Skin of body (tissue), 1 donor: ENCODE measurements at regions not wholly inside any gene's neighbourhood (a gene's known extent, or its start where the extent isn't known, plus 50 kb on each side); places are given as distances from the start of the nearest gene placed in this dataset.
"Not testable (repeated sequence)": the region's sequence is repeated elsewhere in the genome, so short reads cannot be mapped to it uniquely, and the experiment has no call there.

Experiments
- DNase-seq: peaks from one replicate; lab custom pipeline; 2025; lab: John Stamatoyannopoulos, UW

DNA sequence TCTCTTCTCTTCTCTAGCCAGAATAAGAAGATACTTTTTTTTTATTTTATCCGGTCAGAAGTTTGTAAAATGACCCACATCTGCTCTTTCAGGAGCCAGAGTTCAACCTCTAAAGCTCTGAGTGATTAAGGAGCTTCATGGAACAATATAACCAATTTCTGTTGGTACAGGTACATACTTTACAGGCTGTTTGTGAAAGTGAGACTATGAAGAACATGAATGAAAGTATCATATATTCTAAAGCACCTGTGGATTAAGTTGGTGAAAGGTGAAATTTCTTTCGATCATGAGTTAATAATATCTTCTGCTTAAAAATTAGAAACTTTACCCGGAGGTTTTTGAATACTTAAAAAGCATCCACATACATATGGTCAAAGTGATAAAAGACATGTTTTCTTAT, 65.2 kb downstream of the DMRT2 start:
- DNase-seq = no peak

DNA sequence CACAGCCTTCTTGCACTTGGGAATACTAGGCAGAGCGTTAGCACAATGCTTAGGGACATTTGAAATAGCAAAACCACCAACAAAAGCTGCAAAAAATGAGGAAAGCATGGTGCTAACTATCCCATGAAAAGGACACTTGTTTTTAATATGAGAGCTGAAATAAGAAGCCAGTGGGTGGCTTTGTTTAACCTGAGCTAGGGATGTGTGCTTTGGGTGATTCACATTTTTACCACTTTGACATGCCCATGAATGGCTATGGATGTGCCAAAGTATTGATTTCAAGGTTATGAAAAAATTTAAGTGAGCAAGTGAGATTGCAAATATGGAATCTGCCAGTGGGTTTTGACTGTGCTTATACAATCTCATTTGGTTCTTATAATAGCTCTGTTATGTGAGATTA, 67.3 kb downstream of the DMRT2 start:
- no peak for DNase-seq

DNA sequence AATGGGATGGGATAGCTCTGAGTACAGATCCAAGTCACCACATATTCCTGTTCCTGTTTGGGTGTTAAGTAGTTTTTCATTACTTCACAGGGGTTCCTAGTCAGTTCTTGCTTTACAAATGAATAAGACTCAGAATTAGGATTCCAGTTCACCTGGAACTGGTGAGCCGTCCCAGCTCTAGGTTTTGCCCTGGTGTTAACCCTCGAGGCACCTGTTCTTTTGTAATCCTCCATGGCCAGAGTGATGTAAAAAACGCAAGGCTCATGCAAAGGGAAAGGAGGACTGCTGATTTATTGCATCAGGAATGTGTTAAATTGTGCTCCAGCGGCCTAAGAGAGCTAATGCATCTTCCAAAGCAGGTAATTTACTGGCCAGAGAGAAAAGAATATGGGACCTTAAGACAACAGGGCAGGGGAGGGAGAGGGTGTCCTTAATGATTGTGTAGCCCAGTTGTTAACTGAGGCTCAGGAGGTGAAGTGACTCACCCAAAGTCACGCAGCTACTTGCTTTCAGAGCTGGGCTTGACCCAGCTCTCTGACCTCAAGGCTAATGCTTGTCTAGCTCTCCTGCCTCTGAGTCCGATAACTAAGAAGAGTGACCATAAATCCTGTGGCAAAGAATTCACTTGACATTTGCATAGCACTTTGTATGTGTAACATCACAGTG, 70.5 kb downstream of the DMRT2 start:
- DNase-seq = no peak

DNA sequence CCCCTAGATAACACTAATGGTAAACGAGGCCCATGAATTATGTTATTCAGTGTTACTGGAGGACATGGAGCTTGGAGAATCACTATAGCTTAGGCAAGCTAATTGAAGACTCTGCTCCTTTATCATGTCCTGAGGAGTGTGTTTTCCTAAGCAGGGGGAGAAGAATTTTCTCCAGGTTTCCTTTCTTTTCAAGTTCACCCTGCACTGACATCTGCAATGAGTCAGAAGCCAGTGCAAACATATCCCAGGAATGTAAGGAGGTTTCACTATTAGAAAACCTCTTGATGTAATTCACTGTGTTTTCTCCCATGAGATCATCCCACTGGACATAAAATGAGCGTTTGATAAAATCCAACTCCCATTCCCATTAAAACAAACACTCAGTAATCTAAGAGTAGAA, 75.6 kb downstream of the DMRT2 start:
- DNase-seq = no peak

DNA sequence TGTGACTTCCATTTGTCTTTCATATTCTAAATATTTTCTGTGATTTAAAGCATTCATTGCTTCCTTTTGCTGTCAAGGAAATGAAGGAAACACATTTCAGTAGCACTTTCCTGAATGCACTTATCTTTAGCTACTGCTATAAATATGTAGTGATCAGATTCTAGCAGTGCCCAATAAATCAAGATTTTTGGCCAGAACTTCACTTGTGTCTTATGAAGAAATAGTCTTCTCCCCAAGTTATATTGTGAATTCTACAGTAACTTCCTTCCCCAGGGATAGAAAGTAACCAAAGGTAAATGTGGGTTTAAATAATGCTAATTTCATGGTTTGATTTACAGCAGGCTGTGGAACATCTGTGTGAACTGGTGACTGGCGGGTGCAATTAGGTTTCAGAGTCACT, 77.9 kb downstream of the DMRT2 start:
- DNase-seq = no peak

DNA sequence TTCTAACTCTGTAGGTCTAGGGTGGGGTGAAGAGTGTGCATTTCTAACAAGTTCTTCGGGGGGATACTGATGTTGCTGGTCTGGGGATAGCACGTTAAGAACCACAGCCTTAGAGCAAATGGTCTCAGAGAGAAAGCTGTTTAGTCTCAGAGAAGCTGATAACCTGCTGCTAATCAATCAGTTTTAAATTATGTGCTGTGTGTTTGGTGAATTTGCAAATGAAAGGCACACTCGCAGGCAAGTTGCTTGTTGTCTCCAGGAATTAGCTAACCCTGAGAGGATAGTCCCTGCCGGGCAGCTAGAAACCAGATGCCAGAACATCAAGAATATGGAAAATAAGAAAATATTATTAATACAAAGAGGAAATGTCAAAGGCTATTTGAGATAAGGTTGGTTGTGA, 79.2 kb downstream of the DMRT2 start:
- DNase-seq = no peak

DNA sequence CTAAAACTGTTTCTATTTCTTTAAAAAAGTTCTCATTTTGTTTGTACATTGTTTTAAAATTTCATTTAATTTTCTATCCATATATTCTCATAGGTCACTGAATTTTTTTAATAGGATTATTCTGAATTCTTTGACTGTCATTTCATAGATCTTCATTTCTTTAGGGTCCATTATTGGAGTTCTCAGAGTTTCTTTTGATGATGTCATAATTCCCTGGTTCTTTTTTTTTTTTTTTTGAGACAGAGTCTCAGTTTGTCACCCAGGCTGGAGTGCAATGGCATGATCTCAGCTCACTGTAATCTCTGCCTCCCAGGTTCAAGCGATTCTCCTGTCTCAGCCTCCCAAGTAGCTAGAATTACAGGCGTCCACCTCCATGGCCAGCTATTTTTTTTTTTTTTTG, 89.9 kb downstream of the DMRT2 start:
- no peak for DNase-seq

DNA sequence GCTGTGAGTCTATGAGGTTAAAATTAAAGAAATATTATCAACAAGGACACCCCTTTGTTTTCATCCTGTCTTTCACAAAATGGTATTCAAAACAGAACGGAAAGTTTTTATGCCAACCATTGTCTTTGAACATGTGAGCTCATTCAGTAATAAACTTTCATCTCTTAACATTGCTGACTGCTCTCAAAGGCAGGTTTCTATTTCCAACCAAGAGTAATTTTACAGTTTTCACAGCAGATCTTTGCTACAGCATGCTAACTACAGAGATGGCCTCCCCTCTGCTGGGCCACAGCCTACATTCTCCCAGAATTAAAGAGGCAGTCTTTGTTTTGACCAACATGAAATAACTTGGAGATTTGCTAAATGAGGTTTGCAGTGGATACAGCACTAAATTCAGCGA, 101.5 kb downstream of the DMRT2 start:
- DNase-seq = no peak

DNA sequence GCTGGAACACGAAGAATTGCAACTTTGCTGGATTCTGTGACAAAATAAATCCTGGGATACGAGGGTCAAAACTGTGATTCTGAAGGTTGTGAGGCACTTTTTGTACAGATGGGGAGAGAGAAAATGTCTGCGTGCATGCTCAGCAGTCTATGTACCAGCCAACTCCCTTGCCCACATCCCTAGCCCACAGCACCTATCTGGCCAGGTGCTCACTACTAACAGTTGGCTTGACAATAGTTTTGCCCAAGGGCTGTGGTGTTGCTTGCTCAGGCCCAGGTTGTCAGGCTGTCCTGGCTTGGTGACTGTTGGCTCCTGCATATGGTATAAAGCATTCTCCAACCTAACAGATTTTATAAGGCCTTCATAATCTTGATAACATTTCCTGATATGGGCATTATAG, 102.0 kb downstream of the DMRT2 start:
- DNase-seq = no peak

DNA sequence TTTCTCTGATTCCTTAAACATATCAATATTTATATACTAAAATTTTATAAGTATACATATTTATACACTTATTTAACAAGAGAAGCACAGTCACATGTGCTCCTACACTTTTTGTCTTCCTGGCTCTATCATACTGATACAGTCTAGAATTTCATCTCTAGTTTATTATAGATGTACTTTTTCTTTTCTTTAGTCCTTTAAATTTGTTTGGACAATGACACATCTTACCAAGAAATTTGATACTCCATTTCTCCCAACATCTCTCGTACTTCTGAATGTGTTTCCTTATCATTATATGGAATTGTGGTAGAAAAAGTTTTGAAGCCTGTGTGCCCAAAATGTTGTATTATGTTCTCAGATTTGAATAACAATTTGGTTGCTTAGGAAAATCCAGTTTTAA, 104.6 kb downstream of the DMRT2 start:
- no peak for DNase-seq

DNA sequence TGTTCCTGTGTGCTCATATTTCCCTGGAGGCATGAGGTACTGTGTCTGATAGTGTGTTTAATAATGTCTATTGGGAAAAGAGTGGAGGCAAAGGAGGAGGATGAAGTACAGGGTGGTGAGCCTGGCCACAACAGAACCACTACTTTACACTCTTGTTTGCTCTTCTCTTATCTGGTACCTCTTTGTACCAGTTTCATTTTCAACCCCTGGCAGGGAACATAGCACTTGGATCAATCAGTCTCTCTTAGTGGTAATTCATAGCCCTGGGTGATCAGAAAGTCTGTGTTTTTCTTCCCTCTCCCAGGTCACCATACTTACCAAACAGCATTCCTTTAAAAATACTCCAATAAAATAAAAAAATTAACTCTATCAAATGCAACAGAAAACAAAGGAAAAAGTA, 105.4 kb downstream of the DMRT2 start:
- DNase-seq = no peak

DNA sequence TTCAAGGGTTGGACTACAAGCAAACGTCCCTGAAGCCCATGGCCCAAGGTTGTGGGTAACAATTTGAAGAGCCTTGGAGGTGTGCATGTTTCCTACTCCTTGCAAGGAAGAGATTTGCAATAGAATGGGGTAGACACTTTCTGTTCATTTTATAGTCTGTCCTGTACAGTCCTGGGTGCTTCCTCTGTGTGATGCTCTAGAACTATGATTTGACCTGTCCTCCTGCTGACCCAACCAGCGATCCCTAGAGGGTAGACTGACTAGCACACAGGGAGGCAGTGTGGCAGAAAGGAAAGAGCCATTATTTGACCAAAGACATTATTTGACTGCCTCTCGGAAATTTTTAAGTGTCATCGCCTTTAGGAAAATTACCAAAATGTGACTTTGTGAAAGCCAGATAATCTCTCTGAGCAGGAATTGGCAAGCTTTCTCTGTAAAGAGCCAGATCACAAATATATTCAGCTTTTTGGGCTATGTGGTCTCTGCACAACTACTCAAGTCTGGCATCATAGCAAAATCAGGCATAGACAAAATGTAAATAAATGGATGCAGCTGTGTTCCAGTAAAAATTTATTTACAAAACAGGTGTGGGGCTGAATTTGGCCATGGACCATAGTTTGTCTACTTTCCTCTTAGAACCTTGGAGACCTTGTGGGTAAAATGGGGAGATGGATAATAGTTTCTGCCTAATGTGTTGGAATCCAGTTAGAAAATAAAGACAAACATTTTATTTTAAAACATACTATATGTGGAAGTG, 106.8 kb downstream of the DMRT2 start:
- no peak for DNase-seq

DNA sequence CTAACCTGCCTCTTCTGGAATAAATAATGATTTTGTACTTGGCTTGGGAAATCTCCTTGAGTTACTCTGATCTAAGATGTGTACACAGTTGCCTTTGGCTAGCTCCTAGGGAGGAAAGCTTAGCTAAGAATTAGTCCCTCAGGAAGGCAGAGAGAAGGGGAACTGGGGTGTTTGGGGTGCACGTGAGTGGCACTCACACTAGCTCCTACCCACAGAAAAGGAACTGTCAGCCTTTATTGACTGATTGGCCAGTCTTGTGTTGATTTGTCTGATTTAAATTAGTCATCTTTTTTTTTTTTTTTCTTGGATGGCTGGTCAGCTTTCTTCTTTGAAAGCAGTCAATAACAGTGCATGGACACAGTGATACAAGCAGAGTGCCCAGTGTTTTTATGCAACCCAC, 107.7 kb downstream of the DMRT2 start:
- DNase-seq = no peak

DNA sequence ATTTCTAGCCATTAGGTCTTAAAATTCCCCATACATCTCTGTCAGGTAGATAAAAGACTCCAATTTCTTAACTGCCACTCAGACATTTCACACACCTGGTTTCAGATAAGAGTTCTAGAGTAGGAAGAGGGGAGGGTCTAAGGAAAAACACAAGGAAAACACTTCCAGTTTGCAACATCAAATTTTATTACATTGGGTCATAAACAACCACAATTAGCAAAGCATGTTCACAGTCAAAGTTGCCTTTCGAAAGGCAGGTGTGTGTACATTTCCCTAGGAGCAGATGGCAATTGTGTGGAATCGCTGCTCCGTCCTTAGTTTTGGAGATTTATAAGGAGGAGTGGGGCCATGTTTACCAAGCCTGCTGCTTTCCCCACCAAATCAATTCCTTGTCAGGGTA, 120.8 kb downstream of the DMRT2 start:
- no peak for DNase-seq

DNA sequence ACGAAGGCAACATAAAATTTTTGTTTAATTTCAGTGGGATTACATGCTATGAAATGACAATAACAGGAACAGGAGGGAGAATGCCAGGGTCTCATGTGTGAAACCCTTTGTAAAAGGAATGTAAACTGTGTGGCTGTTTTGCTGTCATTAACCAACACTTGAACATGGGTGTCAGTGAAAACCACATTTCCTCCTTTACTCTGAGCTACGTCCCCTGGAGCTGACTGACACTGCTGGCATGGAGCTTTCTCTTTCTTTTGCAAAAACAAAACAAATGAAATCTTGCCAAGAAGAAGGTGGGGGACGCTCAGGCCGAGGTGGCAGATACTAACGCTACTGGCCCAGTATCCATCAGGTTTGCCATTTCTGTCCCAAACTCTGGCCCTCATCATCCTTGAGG, 121.4 kb downstream of the DMRT2 start:
- no peak for DNase-seq

DNA sequence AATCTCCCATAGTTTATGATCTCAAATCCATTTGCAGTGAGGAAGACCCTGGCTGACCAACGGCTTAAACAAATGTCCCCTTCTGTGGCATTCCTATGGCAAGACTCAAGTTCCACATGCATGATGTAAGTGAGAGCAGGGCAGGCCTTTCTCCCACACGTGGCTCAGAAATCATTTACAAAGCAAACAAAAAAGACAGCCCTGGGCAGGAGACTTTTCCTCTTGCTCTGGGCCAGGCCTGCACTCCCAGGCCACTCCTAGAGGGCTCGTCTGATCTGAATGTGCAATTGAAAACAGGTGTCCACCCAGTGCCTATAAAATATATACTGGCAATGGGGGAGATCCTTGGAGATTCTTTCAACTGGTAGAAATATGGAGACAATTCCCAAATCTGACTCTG, 123.1 kb downstream of the DMRT2 start:
- peak; percentile 60 for DNase-seq

DNA sequence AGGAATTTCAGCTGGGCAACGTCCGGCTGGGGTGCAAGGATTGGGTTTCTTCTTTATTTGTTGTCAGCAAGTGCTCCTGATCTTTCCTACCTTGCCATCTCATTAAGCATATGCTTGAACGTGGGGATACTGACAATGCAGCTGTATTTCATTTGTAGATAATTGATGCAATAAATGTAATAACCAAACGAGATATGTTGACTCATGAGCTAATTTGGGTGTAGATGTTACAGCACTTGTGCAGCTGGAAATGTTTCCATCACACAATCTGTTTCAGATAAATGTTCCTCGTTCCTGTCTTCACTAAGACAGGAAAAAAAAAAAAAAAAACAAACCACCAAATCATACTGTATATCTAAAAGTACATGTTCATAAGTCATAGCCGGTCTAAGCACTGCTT, 123.8 kb downstream of the DMRT2 start:
- DNase-seq = peak; percentile 95

DNA sequence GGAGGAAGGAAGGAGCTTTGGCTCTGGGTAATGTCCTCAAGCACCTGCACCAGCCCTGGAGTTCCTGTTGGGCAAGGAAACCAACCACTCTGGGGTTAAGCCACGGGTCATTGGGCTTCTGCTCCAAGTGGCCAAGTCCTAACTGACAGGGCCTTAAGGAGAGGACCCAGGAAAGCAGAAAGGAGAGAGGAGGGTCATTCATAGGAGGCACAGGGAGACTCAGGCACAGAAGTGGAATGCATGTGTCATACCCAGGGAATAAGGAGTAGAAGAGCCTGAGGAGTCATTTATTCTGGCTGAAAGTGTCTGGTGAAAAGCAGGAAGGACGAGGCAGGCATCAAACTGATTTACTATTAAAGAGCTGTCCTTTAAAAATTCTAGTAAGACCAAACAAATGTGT, 129.2 kb downstream of the DMRT2 start:
- DNase-seq = peak; percentile 39

DNA sequence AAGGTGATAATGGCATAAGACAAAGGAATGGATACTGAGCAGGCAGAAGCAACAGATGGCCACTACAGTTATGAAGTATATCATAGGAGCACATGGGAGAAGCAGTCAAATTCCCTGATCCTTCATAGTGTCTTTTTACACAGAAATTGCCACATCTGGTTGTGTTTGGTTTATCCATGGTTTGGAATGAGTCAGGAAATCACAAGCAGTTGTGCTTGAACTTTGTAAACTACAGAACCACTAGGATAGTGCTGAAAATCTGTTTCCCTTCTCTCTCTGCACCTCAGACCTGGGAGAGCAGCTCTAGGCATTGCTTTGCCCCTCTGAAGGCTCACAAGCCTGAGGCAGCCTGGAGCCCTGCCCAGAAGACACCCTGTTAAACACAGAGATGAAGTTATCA, 134.0 kb downstream of the DMRT2 start:
- DNase-seq = peak; percentile 52

DNA sequence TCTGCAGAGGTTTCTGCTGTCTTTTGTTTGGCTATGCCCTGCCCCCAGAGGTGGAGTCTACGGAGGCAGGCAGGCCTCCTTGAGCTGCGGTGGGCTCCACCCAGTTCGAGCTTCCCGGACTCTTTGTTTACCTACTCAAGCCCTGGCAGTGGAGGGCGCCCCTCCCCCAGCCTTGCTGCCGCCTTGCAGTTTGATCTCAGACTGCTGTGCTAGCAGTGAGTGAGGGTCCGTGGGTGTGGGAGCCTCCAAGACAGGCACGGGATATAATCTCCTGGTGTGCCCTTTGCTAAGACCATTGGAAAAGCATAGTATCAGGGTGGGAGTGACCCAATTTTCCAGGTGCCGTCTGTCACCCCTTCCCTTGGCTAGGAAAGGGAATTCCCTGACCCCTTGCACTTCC, 137.0 kb downstream of the DMRT2 start:
- not testable (repeated sequence) for DNase-seq

DNA sequence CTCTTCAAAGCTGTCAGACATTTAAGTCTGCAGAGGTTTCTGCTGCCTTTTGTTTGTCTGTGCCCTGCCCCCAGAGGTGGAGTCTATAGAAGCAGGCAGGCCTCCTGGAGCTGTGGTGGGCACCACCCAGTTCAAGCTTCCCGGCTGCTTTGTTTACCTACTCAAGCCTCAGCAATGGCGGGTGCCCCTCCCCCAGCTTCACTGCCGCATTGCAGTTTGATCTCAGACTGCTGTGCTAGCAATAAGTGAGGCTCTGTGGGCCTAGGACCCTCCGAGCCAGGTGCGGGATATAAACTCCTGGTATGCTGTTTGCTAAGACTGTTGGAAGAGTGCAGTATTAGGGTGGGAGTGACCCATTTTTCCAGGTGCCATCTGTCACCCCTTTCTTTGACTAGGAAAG, 145.5 kb downstream of the DMRT2 start:
- DNase-seq = not testable (repeated sequence)

DNA sequence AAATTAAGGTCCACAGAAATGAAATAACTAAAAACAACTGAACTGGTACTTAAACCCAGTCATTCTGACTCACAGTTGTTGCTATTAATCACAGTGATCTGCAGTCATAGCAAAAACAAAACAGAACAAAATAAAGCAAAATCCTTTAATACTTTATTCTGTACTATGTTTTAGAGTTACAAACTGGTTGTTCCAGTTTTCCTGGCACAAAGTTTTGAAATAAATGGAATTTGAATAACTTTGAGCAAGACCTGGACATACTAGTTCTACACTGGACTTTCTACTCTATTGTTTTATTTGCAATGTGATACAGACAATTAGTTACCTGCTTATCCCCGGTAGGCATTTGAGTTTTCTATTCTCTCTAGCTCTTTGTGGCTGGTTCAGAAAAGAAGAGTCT, 147.9 kb downstream of the DMRT2 start:
- no peak for DNase-seq

DNA sequence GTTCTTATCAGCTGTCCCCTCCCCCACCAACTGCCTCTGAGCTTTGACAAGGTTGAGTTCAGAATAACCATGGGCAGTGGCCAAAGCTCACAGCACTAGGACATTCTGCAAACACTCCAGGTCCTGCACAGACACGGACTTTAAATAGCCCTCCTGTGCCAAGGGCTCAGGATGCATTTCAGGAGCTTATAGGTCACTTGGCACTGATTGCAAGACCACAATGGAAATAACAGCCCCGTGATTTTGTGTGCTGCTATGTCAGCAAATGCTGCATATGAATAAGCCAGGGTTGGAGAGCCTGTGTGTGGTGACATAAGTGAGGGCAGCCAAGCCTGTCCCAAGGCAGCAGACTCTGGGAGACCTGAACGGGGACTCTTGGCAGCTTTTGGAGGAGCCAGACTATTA, 150.7 kb downstream of the DMRT2 start:
- DNase-seq = no peak
